WTC11 (cell line): ENCODE measurements at regions not wholly inside any gene's neighbourhood (a gene's known extent, or its start where the extent isn't known, plus 50 kb on each side); places are given as distances from the start of the nearest gene placed in this dataset.

ENCODE experiments used
- ATAC-seq: fragments of 200-7000 bp; cut with Tn5 transposase; 2 replicates; pipeline ENCODE4 v1.10.0; 2021; ENCODE audit warnings: mild to moderate bottlenecking, moderate library complexity
- CTCF ChIA-PET: fragments of 300-600 bp; sonication (Branson Sonifier 250); formaldehyde crosslinking; loops from one replicate; lab custom pipeline; 2021; ENCODE audit warnings: antibody characterized with exemption; lab: Charles Lee
- POLR2A ChIA-PET: fragments of 350-600 bp; sonication (Branson Sonifier 250); formaldehyde crosslinking; loops from one replicate; lab custom pipeline; 2021; ENCODE audit warnings: antibody characterized with exemption; lab: Charles Lee
- DNase-seq: peaks from one replicate; pipeline ENCODE4 v3.0.0; 2021; ENCODE audit warnings: low spot score
- H3K27ac Mint-ChIP-seq: 2 replicates; pipeline ENCODE4 v1.8.0; 2021; ENCODE audit warnings: mixed read lengths
- H3K27me3 Mint-ChIP-seq: 2 replicates; pipeline ENCODE4 v1.8.0; 2021; ENCODE audit warnings: low read depth, mild to moderate bottlenecking, moderate library complexity, mixed read lengths
- H3K36me3 Mint-ChIP-seq: 2 replicates; pipeline ENCODE4 v1.8.0; 2021; ENCODE audit warnings: mixed read lengths
- H3K4me1 Mint-ChIP-seq: 2 replicates; pipeline ENCODE4 v1.8.0; 2022; ENCODE audit warnings: mixed read lengths
- H3K4me3 Mint-ChIP-seq: 2 replicates; pipeline ENCODE4 v1.8.0; 2021; ENCODE audit warnings: mild to moderate bottlenecking, moderate library complexity, mixed read lengths
- H3K9me3 Mint-ChIP-seq: 2 replicates; pipeline ENCODE4 v1.8.0; 2021; ENCODE audit warnings: mixed read lengths
- AFF4 ChIP-seq: sonication (generic); formaldehyde crosslinking; IDR thresholded peaks from 2 replicates; pipeline ENCODE4 v1.8.1; 2023; ENCODE audit warnings: mild to moderate bottlenecking, missing genetic modification reagents, borderline replicate concordance
- ATF6 ChIP-seq: sonication (generic); formaldehyde crosslinking; IDR thresholded peaks from 2 replicates; pipeline ENCODE4 v1.8.1; 2023; ENCODE audit warnings: mild to moderate bottlenecking, missing genetic modification reagents
- CREM ChIP-seq: sonication (generic); formaldehyde crosslinking; IDR thresholded peaks from 2 replicates; pipeline ENCODE4 v1.8.1; 2022; ENCODE audit warnings: mild to moderate bottlenecking, missing genetic modification reagents, moderate library complexity
- E2F1 ChIP-seq: sonication (generic); formaldehyde crosslinking; IDR thresholded peaks from 2 replicates; pipeline ENCODE4 v1.8.0; 2022; ENCODE audit warnings: mild to moderate bottlenecking, missing genetic modification reagents
- ERG ChIP-seq: fragments of 250-450 bp; sonication (Bioruptor Pico); IDR thresholded peaks from 2 replicates; pipeline ENCODE4 v1.8.0; 2021; ENCODE audit warnings: mild to moderate bottlenecking
- ESRRA ChIP-seq: sonication (generic); formaldehyde crosslinking; IDR thresholded peaks from 2 replicates; pipeline ENCODE4 v1.8.1; 2022; ENCODE audit warnings: mild to moderate bottlenecking, missing genetic modification reagents, borderline replicate concordance
- FOXJ3 ChIP-seq: sonication (generic); formaldehyde crosslinking; IDR thresholded peaks from 2 replicates; pipeline ENCODE4 v1.9.0; 2021; ENCODE audit warnings: missing genetic modification reagents, mild to moderate bottlenecking, borderline replicate concordance
- FOXP1 ChIP-seq: sonication (generic); formaldehyde crosslinking; IDR thresholded peaks from 2 replicates; pipeline ENCODE4 v1.8.0; 2022; ENCODE audit warnings: missing genetic modification reagents, mild to moderate bottlenecking, moderate library complexity, borderline replicate concordance
- GABPB1 ChIP-seq: sonication (generic); formaldehyde crosslinking; IDR thresholded peaks from 2 replicates; pipeline ENCODE4 v1.8.1; 2023; ENCODE audit warnings: mild to moderate bottlenecking, missing genetic modification reagents
- HMGXB4 ChIP-seq: sonication (generic); formaldehyde crosslinking; IDR thresholded peaks from 2 replicates; pipeline ENCODE4 v1.8.1; 2023; ENCODE audit warnings: mild to moderate bottlenecking, moderate library complexity, missing genetic modification reagents
- MYBL2 ChIP-seq: sonication (generic); formaldehyde crosslinking; IDR thresholded peaks from 2 replicates; pipeline ENCODE4 v1.8.1; 2023; ENCODE audit warnings: mild to moderate bottlenecking, moderate library complexity, missing genetic modification reagents
- RELA ChIP-seq: sonication (generic); formaldehyde crosslinking; IDR thresholded peaks from 2 replicates; pipeline ENCODE4 v1.8.1; 2022; ENCODE audit warnings: missing genetic modification reagents, mild to moderate bottlenecking, borderline replicate concordance
- TCF7 ChIP-seq: sonication (generic); formaldehyde crosslinking; IDR thresholded peaks from 2 replicates; pipeline ENCODE4 v1.8.0; 2022; ENCODE audit warnings: mild to moderate bottlenecking, low read depth, missing genetic modification reagents, moderate library complexity
- TEAD1 ChIP-seq: sonication (generic); formaldehyde crosslinking; IDR thresholded peaks from 2 replicates; pipeline ENCODE4 v1.8.0; 2022; ENCODE audit warnings: mild to moderate bottlenecking, missing genetic modification reagents
- TEAD4 ChIP-seq: sonication (generic); formaldehyde crosslinking; IDR thresholded peaks from 2 replicates; pipeline ENCODE4 v1.8.0; 2022; ENCODE audit warnings: mild to moderate bottlenecking, missing genetic modification reagents
- ZNF219 ChIP-seq: sonication (generic); formaldehyde crosslinking; IDR thresholded peaks from 2 replicates; pipeline ENCODE4 v1.8.0; 2023; ENCODE audit warnings: missing genetic modification reagents, mild to moderate bottlenecking, borderline replicate concordance

GRCh38 chr10:60488111-60488669 lies 98.5 kb upstream of the ANK3 start:
- POLR2A ChIA-PET: interaction anchor here (0.6 kb wide), 1 partner anchor 34 kb away, joined by 3 read pairs; no protein-coding TSS in a partner anchor
- Mint-ChIP-seq H3K36me3 (no peaks in the 10 kb centered on the region), H3K4me3 (no peak overlapping the region), H3K27me3 (no peaks in the 10 kb centered on the region)
- CTCF ChIA-PET: no interaction called here
- TF ChIP-seq GABPB1 (CRISPR knock-in tag) (no peak), TCF7 (CRISPR knock-in tag) (no peak), ERG (CRISPR knock-in tag) (no peak), TEAD1 (no peak), CREM (CRISPR knock-in tag) (no peak), MYBL2 (no peak), AFF4 (CRISPR knock-in tag) (no peak), ESRRA (CRISPR knock-in tag) (no peak), E2F1 (CRISPR knock-in tag) (no peak), ATF6 (CRISPR knock-in tag) (no peak), RELA (CRISPR knock-in tag) (no peak), ZNF219 (CRISPR knock-in tag) (no peak)
- TF ChIP-seq, all 79 proteins: peak for 0
- H3K4me1 Mint-ChIP-seq: peaks cover 3% of the 10 kb centered on the region
- 0 out of 2 replicates have a peak overlapping the region, but pooled peaks have one; percentile 7 for H3K27ac Mint-ChIP-seq
- DNase-seq (no peak), ATAC-seq (no peak)
- no peaks in the 10 kb centered on the region for H3K9me3 Mint-ChIP-seq

GRCh38 chr10:60487543-60487942 lies 97.9 kb upstream of the ANK3 start:
- ChIA-PET CTCF (no interaction called here), POLR2A (interaction anchor here (0.6 kb wide), 1 partner anchor 34 kb away, joined by 3 read pairs; no protein-coding TSS in a partner anchor)
- no peak for ATAC-seq

More at GRCh38 chr10:60487543-60487942, 97.9 kb upstream of the ANK3 start:
- TF ChIP-seq FOXJ3 (CRISPR knock-in tag) (no peak), HMGXB4 (no peak), TEAD4 (CRISPR knock-in tag) (no peak), FOXP1 (CRISPR knock-in tag) (no peak)
- Mint-ChIP-seq H3K27ac (0 out of 2 replicates have a peak overlapping the region, but pooled peaks have one; percentile 7), H3K27me3 (no peaks in the 10 kb centered on the region), H3K9me3 (no peaks in the 10 kb centered on the region), H3K36me3 (no peaks in the 10 kb centered on the region), H3K4me1 (no peaks in the 10 kb centered on the region), H3K4me3 (no peak overlapping the region)
- no peak for DNase-seq
